ENCODE measurements at regions not wholly inside any gene's neighbourhood (a gene's known extent, or its start where the extent isn't known, plus 50 kb on each side); places are given as distances from the start of the nearest gene placed in this dataset.

DNA sequence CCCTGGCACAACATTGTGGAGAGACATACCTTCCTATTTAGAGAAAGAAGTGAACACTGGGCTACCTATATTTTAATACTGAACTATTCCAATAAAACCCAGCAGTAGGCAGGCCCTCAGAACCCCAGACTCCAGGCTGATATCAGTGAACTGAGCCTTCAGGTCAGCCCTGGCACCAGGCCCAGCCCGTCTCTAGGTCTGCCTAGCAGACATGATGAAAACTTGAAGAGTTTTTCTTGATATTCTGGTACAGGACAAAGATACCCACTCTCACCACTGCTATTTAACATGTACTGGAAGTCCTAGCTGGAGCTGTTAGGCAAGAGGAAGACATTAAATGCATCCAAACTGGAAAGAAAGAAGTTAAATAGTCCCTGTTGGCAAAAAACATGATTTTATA lies 396.6 kb upstream of the SPRY2 start:
- ATAC-seq (ENCODE audit: low read depth) (no peak), DNase-seq (no peak)
- Mint-ChIP-seq H3K4me3 (no peak overlapping the region), H3K36me3 (ENCODE audit: low read depth) (no peaks in the 10 kb centered on the region), H3K9me3 (peaks cover 9% of the 10 kb centered on the region), H3K27me3 (no peaks in the 10 kb centered on the region), H3K27ac (no peak overlapping the region), H3K4me1 (no peaks in the 10 kb centered on the region)
- ChIA-PET CTCF (no interaction called here), POLR2A (no interaction called here)
- TF ChIP-seq, protein P1, sequence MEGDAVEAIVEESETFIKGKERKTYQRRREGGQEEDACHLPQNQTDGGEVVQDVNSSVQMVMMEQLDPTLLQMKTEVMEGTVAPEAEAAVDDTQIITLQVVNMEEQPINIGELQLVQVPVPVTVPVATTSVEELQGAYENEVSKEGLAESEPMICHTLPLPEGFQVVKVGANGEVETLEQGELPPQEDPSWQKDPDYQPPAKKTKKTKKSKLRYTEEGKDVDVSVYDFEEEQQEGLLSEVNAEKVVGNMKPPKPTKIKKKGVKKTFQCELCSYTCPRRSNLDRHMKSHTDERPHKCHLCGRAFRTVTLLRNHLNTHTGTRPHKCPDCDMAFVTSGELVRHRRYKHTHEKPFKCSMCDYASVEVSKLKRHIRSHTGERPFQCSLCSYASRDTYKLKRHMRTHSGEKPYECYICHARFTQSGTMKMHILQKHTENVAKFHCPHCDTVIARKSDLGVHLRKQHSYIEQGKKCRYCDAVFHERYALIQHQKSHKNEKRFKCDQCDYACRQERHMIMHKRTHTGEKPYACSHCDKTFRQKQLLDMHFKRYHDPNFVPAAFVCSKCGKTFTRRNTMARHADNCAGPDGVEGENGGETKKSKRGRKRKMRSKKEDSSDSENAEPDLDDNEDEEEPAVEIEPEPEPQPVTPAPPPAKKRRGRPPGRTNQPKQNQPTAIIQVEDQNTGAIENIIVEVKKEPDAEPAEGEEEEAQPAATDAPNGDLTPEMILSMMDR (IDR thresholded peaks at IDR 0.05) = no peak
- intact Hi-C loops (cut with micrococcal nuclease) = no loop called here

DNA sequence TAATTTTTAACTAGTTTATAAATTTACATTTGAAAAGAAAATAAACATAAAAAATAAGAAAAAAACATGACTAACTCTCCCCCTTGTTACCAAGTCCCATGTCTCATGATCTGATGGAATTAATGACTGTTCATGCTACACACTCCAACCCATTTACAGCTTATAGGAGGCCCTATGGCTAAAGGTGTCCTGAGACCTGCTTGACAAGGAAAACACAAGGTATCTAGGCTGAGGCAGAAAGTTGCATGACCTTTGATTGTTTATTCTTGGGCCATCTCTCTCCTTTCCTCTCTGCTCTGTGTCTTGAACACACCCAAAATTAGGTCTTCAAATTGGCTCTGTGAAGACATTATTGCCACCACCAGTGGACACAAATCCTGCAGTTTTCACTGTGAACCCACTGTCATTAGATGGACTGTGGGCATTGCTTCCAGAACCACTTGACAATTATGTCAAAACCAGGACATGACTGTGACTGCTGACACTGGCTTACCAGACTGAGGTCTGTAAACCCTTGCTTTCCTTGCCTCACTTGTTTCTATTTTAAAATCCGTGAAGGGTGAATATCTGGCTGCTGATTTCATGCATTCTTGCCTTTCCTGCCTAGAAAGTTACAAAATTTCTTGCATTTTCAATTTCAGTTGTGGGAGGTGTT lies 386.5 kb upstream of the SPRY2 start:
- H3K27me3 Mint-ChIP-seq = no peaks in the 10 kb centered on the region
- ChIA-PET CTCF (no interaction called here), POLR2A (no interaction called here)
- no peaks in the 10 kb centered on the region for H3K36me3 Mint-ChIP-seq (ENCODE audit: low read depth)
- TF ChIP-seq, protein P1 (IDR thresholded peaks at IDR 0.05) = no peak
- H3K9me3 Mint-ChIP-seq = peaks cover 8% of the 10 kb centered on the region
- no peak overlapping the region for H3K4me3 Mint-ChIP-seq
- DNase-seq = no peak
- H3K27ac Mint-ChIP-seq = no peak overlapping the region
- no peak for ATAC-seq (ENCODE audit: low read depth)
- intact Hi-C loops (cut with micrococcal nuclease) = loop anchor here (5.0 kb wide), 1 partner anchor 1970 kb away; no protein-coding TSS in a partner anchor
- no peaks in the 10 kb centered on the region for H3K4me1 Mint-ChIP-seq

DNA sequence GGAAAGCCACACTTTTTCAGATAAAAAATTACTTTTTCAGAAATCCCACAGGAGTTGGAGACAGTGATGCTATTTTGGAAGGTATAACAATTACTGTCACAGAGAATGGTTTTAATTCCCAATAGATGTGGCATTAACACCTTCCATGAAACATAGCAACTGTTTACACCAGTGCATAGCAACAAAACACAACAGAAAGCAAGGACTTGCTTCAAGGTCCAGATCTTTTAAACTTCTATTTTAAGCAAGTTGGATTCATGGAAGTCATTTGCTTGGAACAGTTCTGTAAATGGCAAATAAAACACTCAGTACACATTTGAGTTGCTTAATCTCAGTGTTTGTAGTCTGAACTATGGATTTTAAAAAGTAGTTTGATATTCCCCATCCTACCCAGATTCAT lies 385.9 kb upstream of the SPRY2 start:
- ATAC-seq (ENCODE audit: low read depth) (no peak), DNase-seq (no peak)
- TF ChIP-seq, protein P1 (IDR thresholded peaks at IDR 0.05) = no peak
- POLR2A ChIA-PET = no interaction called here
- no peaks in the 10 kb centered on the region for H3K27me3 Mint-ChIP-seq
- intact Hi-C loops (cut with micrococcal nuclease) = loop anchor here (5.0 kb wide), 1 partner anchor 1970 kb away; no protein-coding TSS in a partner anchor
- H3K27ac Mint-ChIP-seq = no peak overlapping the region
- peaks cover 8% of the 10 kb centered on the region for H3K9me3 Mint-ChIP-seq
- no peak overlapping the region for H3K4me3 Mint-ChIP-seq
- CTCF ChIA-PET = no interaction called here
- no peaks in the 10 kb centered on the region for H3K36me3 Mint-ChIP-seq (ENCODE audit: low read depth)
- no peaks in the 10 kb centered on the region for H3K4me1 Mint-ChIP-seq

DNA sequence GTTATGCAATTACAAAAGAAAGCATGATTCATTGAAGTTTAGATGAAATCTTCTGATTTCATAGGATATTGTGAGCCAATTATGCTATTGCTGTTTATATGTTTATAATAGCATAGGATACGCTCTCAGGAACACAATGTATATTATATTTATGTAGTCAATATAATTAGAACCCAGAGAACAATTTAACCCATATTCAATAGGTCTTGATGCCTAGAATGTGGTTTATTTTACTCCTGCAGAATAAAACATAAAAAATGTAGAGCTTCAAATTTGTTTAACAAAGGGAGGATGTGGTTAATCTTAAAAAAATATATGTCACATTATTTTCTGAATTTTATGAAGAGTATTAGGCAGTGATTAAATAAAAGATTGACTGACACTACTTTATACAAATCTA lies 380.8 kb upstream of the SPRY2 start:
- Mint-ChIP-seq H3K27me3 (no peaks in the 10 kb centered on the region), H3K36me3 (ENCODE audit: low read depth) (no peaks in the 10 kb centered on the region), H3K9me3 (peaks cover 4% of the 10 kb centered on the region), H3K27ac (no peak overlapping the region), H3K4me3 (no peak overlapping the region), H3K4me1 (peaks cover 4% of the 10 kb centered on the region)
- ATAC-seq (ENCODE audit: low read depth) = no peak
- TF ChIP-seq, protein P1 (IDR thresholded peaks at IDR 0.05) = no peak
- intact Hi-C loops (cut with micrococcal nuclease) = no loop called here
- POLR2A ChIA-PET = no interaction called here
- CTCF ChIA-PET = no interaction called here
- no peak for DNase-seq

DNA sequence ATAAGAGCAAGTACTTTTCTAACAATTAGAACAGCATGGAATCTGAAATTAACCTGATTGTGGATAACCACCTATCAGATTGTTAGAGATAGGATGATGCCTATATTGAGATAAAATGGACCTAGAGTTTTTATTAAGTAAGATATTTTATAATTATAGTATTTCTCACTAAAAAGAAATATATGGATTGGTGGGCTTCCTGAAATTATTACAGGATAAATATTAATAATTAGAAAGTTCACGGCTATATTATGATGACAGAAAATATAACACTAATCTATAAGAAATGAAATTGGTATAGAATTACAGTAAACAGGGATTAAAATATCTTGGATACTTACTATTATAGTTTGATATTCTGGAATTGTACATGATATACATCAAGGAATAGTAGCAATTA lies 378.0 kb upstream of the SPRY2 start:
- no peak overlapping the region for H3K27ac Mint-ChIP-seq
- intact Hi-C loops (cut with micrococcal nuclease) = loop anchor here (1.0 kb wide), 1 partner anchor 13 kb away; no protein-coding TSS in a partner anchor

More for the DNA sequence above, 378.0 kb upstream of the SPRY2 start:
- POLR2A ChIA-PET = no interaction called here
- CTCF ChIA-PET = no interaction called here
- Mint-ChIP-seq H3K4me3 (no peak overlapping the region), H3K9me3 (peaks cover 5% of the 10 kb centered on the region), H3K4me1 (peaks cover 7% of the 10 kb centered on the region), H3K36me3 (ENCODE audit: low read depth) (no peaks in the 10 kb centered on the region), H3K27me3 (no peaks in the 10 kb centered on the region)
- ATAC-seq (ENCODE audit: low read depth) = no peak
- DNase-seq = no peak
- TF ChIP-seq, protein P1 (IDR thresholded peaks at IDR 0.05) = no peak
